Astrocyte (in vitro differentiated cells and primary cell): ENCODE measurements at regions not wholly inside any gene's neighbourhood (a gene's known extent, or its start where the extent isn't known, plus 50 kb on each side); places are given as distances from the start of the nearest gene placed in this dataset.

Experiments
- CTCF ChIP-seq: IDR thresholded peaks from 2 replicates; pipeline ENCODE4 v1.5.1; 2011; ENCODE audit warnings: low read depth, mild to moderate bottlenecking, inconsistent platforms, low read length, moderate library complexity; ENCODE audit not compliant: insufficient read depth
- EZH2 ChIP-seq: IDR thresholded peaks from 2 replicates; pipeline ENCODE4 v1.6.1; 2012; ENCODE audit warnings: mild to moderate bottlenecking, low read length, inconsistent platforms; ENCODE audit not compliant: insufficient read depth

DNA sequence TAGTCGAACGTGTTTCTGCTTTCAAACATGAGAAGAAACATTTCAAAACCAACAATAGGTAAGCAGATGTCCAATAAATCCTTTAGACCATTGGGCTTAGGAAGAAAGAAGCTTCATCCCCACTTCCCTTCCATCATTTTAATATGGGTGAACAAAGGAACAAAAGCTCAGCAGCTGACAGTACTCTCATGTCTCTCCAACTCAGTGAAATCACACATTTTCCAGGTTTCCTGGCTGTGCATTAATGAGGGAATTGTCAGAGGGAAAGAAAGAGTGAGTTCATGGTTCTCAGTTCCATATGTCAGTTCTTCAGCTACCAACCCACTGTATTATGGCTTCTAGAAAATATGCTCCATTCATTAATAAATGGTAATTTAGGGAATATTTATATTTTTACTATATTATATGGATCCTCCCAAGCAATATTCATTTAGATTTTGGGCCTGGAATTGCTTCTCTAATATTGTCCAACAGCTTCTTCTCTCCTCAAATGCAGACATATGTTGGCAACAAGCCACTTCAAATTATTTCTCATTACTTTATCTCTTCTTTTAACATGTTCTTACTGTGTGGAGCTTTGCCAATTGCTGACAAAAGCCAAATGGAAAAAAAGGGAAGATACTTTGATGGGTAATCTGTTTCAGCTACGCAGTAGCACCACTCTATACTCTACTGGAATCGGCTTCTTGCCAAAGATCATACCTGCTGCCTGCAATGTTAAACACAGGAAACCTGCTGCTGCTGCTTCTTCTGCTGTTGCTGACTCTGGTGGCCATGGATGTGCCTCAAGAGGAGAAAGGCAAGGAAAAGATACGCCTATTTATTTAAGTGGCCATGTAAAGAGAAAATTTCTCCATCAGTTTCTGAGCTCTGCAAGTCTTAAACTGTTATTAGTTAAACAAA lies 1757.6 kb downstream of the ARAP2 start:
- TF ChIP-seq CTCF = no peak
- no peak for TF ChIP-seq EZH2
